Dendritic cell treated with granulocyte-macrophage colony-stimulating factor and Interleukin-4, amounts not matched to agents 40 ng/mL and 50 ng/mL, for 4 days (primary cell): ENCODE measurements at regions not wholly inside any gene's neighbourhood (a gene's known extent, or its start where the extent isn't known, plus 50 kb on each side); places are given as distances from the start of the nearest gene placed in this dataset.

Source experiments
- H3K27ac Mint-ChIP-seq: one replicate; pipeline ENCODE4 v1.8.0; 2022; ENCODE audit warnings: mild to moderate bottlenecking, mixed read lengths
- H3K27me3 Mint-ChIP-seq: one replicate; pipeline ENCODE4 v1.8.0; 2022; ENCODE audit warnings: mild to moderate bottlenecking, mixed read lengths
- H3K36me3 Mint-ChIP-seq: one replicate; pipeline ENCODE4 v1.8.0; 2022; ENCODE audit warnings: low read depth, mixed read lengths
- H3K4me1 Mint-ChIP-seq: one replicate; pipeline ENCODE4 v1.8.0; 2022; ENCODE audit warnings: low read depth, mixed read lengths
- H3K4me3 Mint-ChIP-seq: one replicate; pipeline ENCODE4 v1.8.0; 2022; ENCODE audit warnings: mild to moderate bottlenecking, moderate library complexity, mixed read lengths
- H3K9me3 Mint-ChIP-seq: one replicate; pipeline ENCODE4 v1.8.0; 2022; ENCODE audit warnings: mixed read lengths
- intact Hi-C: fragments of 100-400 bp; cut with micrococcal nuclease; formaldehyde crosslinking; loops from one replicate; pipeline ENCODE4 v1.15.0; 2022

DNA sequence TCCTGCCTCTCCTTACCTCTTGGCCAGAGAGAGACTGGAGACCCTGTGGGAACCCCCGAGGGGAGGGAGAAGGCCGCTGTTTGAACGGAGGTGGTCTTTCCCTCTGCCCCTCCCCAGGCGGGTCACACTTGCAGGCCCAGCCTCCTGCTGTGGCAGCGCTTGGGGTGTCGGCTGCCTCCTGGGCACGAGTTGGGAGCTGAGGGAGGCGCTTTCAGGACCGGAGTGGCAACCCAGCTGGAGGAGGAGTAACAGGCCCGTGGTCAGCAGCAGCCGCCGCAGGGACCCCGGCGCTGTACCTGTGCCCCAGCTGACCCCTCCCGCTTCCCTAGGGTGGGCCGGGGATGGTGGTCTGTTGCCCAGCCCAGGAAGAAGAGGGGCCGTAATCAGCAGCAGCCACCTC, 278.3 kb downstream of the SEC14L1 start:
- intact Hi-C loops = no loop called here
- Mint-ChIP-seq H3K4me3 (no peak overlapping the region), H3K36me3 (peaks cover 92% of the 10 kb centered on the region), H3K4me1 (peaks cover 58% of the 10 kb centered on the region), H3K27ac (no peak overlapping the region), H3K27me3 (no peaks in the 10 kb centered on the region), H3K9me3 (no peaks in the 10 kb centered on the region)

DNA sequence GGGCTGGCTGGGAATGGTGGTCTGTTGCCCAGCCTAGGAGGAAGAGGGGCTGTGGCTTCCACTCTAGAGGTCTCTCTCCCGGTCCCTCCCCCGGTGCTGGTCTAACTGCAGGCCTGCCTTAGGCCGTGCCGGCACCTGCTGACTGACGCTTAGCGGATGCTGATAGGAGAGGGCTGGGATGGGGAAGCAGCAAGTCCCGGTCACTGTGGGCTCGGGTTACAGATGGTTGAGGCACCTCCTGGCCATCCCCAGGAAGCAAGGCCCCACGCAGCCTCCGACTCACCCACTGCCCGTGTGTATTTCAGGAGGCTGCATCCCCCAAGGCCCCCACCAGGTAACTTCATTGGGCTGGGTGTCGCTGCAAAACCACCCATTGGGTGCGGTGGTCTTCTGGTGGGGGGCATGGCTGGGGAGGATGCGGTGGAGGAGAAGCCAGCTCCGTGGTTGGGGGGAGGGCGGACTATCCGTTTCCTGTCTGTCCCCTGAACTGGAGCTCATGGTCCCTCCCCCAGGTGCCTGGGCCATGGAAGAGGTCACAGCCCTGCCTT, 278.9 kb downstream of the SEC14L1 start:
- intact Hi-C loops = loop anchor here (10.0 kb wide), 1 partner anchor 45 kb away; no protein-coding TSS in a partner anchor
- peak overlapping the region; percentile 11 for H3K27ac Mint-ChIP-seq
- peaks cover 63% of the 10 kb centered on the region for H3K4me1 Mint-ChIP-seq
- H3K36me3 Mint-ChIP-seq = peaks cover 90% of the 10 kb centered on the region
- H3K4me3 Mint-ChIP-seq = no peak overlapping the region
- no peaks in the 10 kb centered on the region for H3K9me3 Mint-ChIP-seq
- H3K27me3 Mint-ChIP-seq = no peaks in the 10 kb centered on the region

DNA sequence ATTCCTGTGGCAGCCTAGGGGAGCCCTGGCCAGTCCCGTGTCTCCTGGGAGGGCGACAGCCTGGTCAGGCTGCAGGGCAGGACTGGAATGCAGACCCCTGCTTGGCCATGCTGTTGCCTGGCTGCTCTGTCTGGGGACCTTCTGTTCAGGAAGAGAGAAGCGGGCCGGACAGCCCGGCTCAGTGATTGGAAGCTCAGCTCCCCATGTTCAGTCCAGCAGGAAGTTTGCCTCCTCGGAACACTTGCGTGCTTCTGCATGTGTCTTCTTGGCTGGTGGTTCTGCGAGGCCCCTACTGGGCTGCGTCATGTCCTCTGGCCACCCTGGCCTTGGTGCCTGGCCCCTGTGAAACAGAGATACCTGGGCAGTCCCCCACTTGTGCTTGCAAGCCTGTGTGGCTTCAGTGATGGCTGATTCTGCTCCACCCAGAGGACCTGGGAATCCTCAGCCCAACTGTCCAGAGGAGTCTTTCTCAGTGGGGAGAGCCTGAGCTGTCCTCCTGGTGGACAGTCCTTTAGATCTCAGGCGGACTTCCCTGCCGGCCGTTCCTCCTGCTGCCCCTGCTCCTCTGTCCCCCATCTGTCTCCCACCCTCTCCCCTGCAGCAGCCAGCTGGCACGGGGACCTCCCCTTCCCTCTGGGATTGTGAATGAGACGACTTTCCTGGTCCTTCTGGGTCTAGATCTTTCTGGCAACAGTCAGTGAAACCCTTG, 279.5 kb downstream of the SEC14L1 start:
- no peak overlapping the region for H3K4me3 Mint-ChIP-seq
- intact Hi-C loops = loop anchor here (10.0 kb wide), 1 partner anchor 45 kb away; no protein-coding TSS in a partner anchor
- H3K27ac Mint-ChIP-seq = peak overlapping the region; percentile 11
- peaks cover 84% of the 10 kb centered on the region for H3K36me3 Mint-ChIP-seq
- peaks cover 69% of the 10 kb centered on the region for H3K4me1 Mint-ChIP-seq
- H3K27me3 Mint-ChIP-seq = no peaks in the 10 kb centered on the region
- H3K9me3 Mint-ChIP-seq = no peaks in the 10 kb centered on the region

DNA sequence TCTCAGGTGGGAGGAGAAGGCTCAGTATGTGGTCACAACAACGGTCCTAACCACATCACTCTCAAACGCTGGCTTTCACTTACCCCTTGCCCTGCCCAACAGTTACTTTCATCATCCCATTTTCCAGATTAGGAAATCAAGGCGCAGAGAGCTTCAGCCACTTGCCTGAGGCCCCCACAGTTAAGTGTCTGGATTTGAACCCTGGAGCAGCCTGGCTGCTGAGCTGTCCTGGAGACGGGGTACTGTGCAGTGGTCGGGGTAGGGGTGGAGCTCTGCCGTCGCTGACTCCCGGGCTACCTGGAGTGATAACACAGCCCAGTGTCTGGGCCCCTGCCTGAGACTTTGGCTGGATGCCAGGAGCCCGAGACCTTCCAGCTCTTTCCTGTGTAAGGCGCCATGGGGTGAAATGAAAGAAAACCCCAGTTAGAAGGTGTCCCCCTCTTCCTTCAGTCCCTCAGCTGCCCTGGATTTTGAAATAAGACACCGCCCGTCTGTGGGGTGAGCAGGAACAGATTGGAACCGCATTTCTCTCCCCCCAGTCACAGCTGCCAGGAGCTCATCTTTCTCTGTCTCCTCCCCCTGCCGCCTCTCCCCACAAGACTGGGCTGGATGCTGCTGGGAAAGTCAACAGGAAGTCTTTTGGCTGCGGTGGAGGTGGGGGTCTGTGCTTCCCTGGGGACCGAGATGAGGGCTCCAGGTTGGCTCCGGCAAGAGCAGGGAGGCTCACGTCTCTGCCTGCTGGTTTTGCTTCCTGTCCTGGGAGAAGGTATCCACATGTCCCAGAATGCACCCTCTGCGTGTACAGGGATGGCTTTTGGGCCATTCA, 280.2 kb downstream of the SEC14L1 start:
- intact Hi-C loops = loop anchor here (10.0 kb wide), 1 partner anchor 46 kb away; no protein-coding TSS in a partner anchor
- Mint-ChIP-seq H3K4me1 (peaks cover 72% of the 10 kb centered on the region), H3K36me3 (peaks cover 76% of the 10 kb centered on the region)

DNA sequence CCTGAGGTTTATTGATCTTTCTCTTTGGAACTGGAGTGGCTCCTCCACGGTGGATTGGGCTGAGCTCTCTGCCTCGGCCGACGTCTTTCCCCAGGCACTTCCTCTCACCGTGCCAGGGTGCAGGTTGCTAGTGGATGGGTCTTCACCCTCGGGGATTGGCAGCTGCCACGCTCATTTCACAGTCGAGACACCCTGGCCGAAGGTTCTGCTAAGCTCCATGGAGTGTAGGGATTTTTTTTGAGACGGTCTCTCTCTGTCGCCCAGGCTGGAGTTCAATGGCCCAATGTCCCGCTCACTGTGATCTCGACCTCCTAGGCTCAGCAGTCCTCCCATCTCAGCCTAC, 280.8 kb downstream of the SEC14L1 start:
- Mint-ChIP-seq H3K36me3 (peaks cover 70% of the 10 kb centered on the region), H3K4me1 (peaks cover 78% of the 10 kb centered on the region), H3K9me3 (no peaks in the 10 kb centered on the region), H3K4me3 (no peak overlapping the region), H3K27me3 (no peaks in the 10 kb centered on the region), H3K27ac (no peak overlapping the region)
- intact Hi-C loops = loop anchor here (10.0 kb wide), 1 partner anchor 47 kb away; no protein-coding TSS in a partner anchor

More for the DNA sequence above, 280.2 kb downstream of the SEC14L1 start:
- Mint-ChIP-seq H3K9me3 (no peaks in the 10 kb centered on the region), H3K4me3 (no peak overlapping the region), H3K27me3 (no peaks in the 10 kb centered on the region), H3K27ac (no peak overlapping the region)

DNA sequence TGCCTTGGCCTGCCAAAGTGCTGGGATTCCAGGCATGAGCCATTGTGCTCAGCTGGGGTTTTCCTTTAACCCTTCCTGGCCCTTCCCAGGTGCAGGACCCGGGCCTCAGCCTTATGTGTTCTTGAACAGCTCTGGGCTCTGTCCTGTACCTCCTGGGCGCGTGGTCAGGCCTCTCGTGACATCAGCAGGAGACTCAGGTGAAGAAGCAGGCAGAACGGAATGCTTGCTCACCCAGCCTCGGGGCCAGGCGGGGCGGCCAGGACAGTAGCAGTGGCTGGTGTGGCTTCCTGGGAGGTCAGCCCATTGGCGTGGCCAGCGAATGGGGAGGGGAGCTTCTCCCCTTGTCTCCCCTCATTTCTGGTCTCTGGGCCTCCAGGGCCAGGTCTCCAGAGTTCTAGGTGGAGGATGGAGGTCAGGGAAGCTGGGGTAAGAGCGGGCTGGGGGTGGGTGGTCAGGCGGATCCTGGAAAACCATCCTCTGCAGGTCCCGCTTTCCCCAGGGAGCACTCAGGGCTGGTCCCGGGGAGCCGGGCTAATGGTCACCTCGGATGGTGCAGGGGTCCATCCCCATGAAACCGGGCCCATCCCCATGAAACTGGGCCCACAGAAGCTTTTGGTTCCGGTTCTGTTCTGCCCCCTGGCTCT, 281.5 kb downstream of the SEC14L1 start:
- Mint-ChIP-seq H3K27ac (no peak overlapping the region), H3K36me3 (peaks cover 64% of the 10 kb centered on the region), H3K4me3 (no peak overlapping the region), H3K9me3 (no peaks in the 10 kb centered on the region), H3K27me3 (no peaks in the 10 kb centered on the region), H3K4me1 (peaks cover 84% of the 10 kb centered on the region)
- intact Hi-C loops = loop anchor here (10.0 kb wide), 1 partner anchor 47 kb away; no protein-coding TSS in a partner anchor

DNA sequence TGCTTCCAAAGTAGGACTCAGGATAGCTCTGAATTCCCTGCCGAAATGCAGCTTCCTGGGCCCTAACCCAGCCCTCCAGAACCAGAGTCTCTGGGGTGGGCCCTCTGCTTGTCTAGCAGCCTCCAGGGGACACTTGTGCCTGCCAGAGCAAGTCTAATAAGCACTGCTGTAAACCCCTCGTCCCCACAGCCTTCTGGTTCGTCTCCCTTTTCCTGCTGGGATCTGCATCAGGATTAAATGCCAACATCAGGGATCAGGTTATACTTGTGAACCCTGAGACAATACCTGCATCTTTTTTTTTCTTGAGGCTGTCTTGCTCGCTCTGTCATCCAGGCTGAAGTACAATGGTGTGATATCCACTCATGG, 282.0 kb downstream of the SEC14L1 start:
- H3K9me3 Mint-ChIP-seq = no peaks in the 10 kb centered on the region
- peaks cover 59% of the 10 kb centered on the region for H3K36me3 Mint-ChIP-seq
- H3K27ac Mint-ChIP-seq = no peak overlapping the region
- intact Hi-C loops = loop anchor here (10.0 kb wide), 1 partner anchor 48 kb away; no protein-coding TSS in a partner anchor
- no peaks in the 10 kb centered on the region for H3K27me3 Mint-ChIP-seq
- peaks cover 89% of the 10 kb centered on the region for H3K4me1 Mint-ChIP-seq
- no peak overlapping the region for H3K4me3 Mint-ChIP-seq

DNA sequence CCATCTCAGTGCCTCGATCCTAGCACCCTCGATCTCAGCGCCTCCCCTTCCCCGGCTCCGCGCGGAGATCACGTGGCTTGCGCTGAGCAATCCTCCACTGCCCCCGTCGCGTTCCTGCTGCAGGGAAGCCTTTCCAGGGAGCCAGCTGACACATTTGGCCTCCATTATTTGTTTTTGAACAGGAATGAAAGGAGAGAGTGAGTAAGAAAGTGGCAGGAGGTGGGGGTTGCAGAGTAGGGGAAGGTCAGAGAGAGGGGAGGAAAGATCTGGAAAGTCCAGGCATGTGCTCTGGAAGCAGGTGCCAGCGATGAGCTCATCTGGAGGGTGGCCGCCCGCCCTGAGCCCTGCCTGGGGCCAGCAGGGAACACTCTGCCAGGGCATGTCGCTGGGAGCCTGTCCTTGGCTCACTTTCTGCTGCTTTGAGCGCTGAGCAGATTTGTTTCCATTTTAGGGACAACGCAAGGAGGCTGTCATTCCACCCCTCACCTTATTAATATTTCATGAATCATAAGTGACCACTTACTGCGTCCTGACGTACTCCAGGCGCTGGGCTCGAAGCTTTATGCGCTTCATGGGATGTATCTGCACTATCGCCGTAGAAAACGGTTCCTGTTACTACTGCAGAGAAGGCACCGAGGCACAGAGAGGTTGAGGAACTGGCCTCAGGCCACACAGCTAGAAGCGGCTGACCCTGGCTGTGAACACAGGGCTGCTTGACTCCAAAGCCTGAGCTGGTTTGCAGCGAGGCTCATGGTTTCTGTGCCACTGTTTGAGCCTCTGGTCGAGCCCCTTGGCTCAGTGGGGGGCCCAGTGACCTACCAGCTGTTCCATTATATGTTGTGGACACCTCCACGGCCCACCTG, 283.1 kb downstream of the SEC14L1 start:
- intact Hi-C loops = loop anchor here (10.0 kb wide), 1 partner anchor 49 kb away; no protein-coding TSS in a partner anchor
- no peaks in the 10 kb centered on the region for H3K9me3 Mint-ChIP-seq
- no peaks in the 10 kb centered on the region for H3K27me3 Mint-ChIP-seq
- H3K4me3 Mint-ChIP-seq = no peak overlapping the region
- H3K27ac Mint-ChIP-seq = no peak overlapping the region
- peaks cover 92% of the 10 kb centered on the region for H3K4me1 Mint-ChIP-seq
- H3K36me3 Mint-ChIP-seq = peaks cover 57% of the 10 kb centered on the region

DNA sequence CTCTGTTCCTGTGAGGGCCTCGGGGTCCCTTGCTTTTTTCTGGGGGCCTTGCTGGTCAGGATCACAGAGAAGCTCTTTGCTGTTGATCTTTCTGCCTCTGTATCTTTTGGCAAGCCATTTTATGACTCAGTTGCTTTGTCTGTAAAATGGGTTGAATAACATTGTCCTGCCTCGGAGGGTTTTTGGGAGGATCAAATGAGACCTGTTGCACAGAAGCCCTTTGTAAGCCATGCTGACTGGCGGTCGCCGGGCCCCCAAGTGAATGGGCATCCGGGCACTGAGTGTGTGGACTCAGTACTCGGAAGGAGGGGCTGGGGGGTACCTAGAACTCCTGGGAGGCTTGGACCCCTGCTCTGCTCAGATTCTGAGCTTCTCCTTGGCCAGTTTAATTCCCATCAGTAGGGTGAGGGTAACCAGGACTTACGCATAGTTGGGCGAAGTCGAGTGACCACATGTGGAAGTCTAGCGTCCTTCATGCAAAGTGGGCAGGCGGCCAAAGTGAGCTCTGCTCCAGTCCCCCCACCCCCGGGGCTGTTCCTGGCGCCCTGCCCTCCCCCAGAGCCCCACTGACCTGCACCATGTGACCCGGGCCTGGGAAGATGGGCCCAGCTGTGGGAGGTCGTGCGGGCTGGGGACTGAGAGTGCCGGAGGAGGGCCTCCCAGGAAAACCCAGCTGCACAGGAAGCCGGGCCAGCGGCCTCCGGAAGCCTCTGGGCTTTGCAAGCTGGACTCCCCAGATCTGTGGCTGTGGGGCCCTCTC, 284.0 kb downstream of the SEC14L1 start:
- Mint-ChIP-seq H3K4me1 (peaks cover 92% of the 10 kb centered on the region), H3K4me3 (peak overlapping the region; percentile 20), H3K27ac (peak overlapping the region; percentile 86), H3K36me3 (peaks cover 48% of the 10 kb centered on the region), H3K9me3 (no peaks in the 10 kb centered on the region), H3K27me3 (no peaks in the 10 kb centered on the region)
- intact Hi-C loops = loop anchor here (10.0 kb wide), 1 partner anchor 50 kb away; no protein-coding TSS in a partner anchor

DNA sequence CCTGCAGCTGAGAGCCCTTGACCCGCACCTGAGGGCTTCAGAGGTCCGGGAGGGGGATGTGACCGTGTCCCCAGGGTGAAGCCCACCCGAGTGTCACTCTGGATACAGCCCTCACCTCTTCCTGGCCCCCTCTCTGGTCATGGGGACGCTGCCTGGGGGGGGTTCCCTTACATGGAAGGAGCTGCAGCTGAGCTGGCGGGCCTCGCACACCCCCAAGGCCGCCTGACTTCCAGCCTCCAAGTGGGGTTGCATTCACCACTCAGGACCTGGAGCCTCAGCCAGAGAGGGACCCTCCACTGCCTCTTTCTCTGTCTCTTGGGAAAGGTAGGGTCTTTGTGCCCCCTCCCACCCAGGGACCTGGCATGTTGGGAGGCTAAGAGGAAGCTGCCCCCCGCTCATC, 284.6 kb downstream of the SEC14L1 start:
- Mint-ChIP-seq H3K9me3 (no peaks in the 10 kb centered on the region), H3K27ac (peak overlapping the region; percentile 86), H3K4me1 (peaks cover 92% of the 10 kb centered on the region), H3K27me3 (no peaks in the 10 kb centered on the region), H3K36me3 (peaks cover 42% of the 10 kb centered on the region), H3K4me3 (peak overlapping the region; percentile 24)
- intact Hi-C loops = loop anchor here (10.0 kb wide), 1 partner anchor 51 kb away; no protein-coding TSS in a partner anchor

DNA sequence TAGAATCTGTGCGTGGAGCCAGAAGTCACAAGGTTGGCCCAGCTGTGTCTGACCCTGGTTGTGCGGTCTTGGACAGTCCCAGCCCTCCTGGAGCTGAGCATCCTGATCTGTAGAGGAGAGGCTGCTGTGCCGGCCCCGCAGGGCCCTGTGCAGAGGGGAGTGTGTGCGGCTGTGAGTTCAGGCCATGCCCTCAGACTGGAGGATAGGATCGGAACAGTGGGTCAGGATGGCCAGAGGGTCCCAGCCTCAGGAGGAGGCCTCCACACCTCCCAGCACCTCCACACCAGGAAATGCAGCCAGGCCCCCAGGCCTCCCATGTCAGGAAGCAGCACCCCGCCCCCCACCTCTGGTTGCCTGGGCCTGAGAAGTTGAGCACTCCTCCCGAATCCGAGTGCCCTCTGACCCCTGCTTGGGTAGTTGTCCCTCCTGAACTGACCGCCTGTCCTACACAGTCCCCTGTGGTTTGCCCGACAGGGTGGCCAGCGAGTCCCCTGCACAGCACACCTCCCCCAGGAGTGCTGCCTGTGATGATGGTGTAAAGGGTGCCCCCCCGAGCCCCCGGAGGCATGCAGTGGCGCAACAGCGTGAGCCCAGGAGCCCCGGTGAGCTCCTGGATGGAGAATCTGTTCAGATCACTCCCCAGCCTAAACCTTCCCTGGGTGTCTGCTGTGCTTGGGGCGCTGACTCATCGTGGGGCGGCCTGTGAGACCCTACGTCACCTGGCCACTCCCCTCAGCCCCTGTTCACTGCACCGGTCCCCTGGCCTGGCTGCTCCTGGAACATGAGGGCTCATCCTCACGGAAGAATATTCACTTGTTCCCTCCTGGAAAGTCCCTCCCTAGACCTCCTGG, 285.2 kb downstream of the SEC14L1 start:
- Mint-ChIP-seq H3K4me1 (peaks cover 92% of the 10 kb centered on the region), H3K4me3 (peak overlapping the region; percentile 24), H3K9me3 (no peaks in the 10 kb centered on the region), H3K27me3 (no peaks in the 10 kb centered on the region), H3K27ac (peak overlapping the region; percentile 86), H3K36me3 (peaks cover 41% of the 10 kb centered on the region)
- intact Hi-C loops = loop anchor here (10.0 kb wide), 1 partner anchor 51 kb away; no protein-coding TSS in a partner anchor
